PFSK-1 (cell line): ENCODE measurements at regions not wholly inside any gene's neighbourhood (a gene's known extent, or its start where the extent isn't known, plus 50 kb on each side); places are given as distances from the start of the nearest gene placed in this dataset.

Experiments used
- FOXP2 ChIP-seq: optimal IDR thresholded peaks from 2 replicates; pipeline ENCODE3; 2011; ENCODE audit warnings: borderline replicate concordance, control low read depth, inconsistent platforms; ENCODE audit not compliant: insufficient read depth; ENCODE audit errors: extremely low read length, extremely low read depth
- POLR2AphosphoS5 ChIP-seq: IDR thresholded peaks from 2 replicates; pipeline ENCODE4 v1.6.1; 2012; ENCODE audit warnings: low read depth, mild to moderate bottlenecking, control low read depth, low read length, moderate library complexity
- REST ChIP-seq, 2 experiments: IDR thresholded peaks; 2 replicates each; pipeline versions ENCODE4 v1.6.1 to v1.8.0; 2011 to 2012; ENCODE audit warnings: low read depth in 2 of 2, low read length in 2 of 2, control low read depth in 1 of 2, inconsistent platforms in 1 of 2, mild to moderate bottlenecking in 1 of 2, moderate library complexity in 1 of 2; ENCODE audit not compliant: insufficient read depth in 1 of 2
- SIN3A ChIP-seq: IDR thresholded peaks from 2 replicates; pipeline ENCODE4 v1.6.1; 2012; ENCODE audit warnings: mild to moderate bottlenecking, low read length, moderate library complexity, borderline replicate concordance; ENCODE audit not compliant: insufficient read depth
- TAF1 ChIP-seq: IDR thresholded peaks from 2 replicates; pipeline ENCODE4 v1.6.1; 2012; ENCODE audit warnings: low read length, control low read depth, borderline replicate concordance; ENCODE audit not compliant: insufficient read depth

GRCh38 chr3:14345496-14346150, 56.8 kb upstream of the SLC6A6 start:
- no peak for TF ChIP-seq SIN3A
- no peak for TF ChIP-seq TAF1
- no peak for TF ChIP-seq POLR2AphosphoS5
- no peak for TF ChIP-seq FOXP2
- TF ChIP-seq REST (IDR thresholded peaks at IDR 0.05; ENCODE audit: insufficient read depth in 1 of 2, low read depth in 2 of 2, low read length in 2 of 2), result no peak

- TF ChIP-seq TAF1 (no peak), FOXP2 (no peak), REST (IDR thresholded peaks at IDR 0.05; ENCODE audit: insufficient read depth in 1 of 2, low read depth in 2 of 2, low read length in 2 of 2) (no peak), POLR2AphosphoS5 (no peak), SIN3A (no peak)
These were observed 56.2 kb upstream of the SLC6A6 start for GRCh38 chr3:14346191-14346590.

DNA sequence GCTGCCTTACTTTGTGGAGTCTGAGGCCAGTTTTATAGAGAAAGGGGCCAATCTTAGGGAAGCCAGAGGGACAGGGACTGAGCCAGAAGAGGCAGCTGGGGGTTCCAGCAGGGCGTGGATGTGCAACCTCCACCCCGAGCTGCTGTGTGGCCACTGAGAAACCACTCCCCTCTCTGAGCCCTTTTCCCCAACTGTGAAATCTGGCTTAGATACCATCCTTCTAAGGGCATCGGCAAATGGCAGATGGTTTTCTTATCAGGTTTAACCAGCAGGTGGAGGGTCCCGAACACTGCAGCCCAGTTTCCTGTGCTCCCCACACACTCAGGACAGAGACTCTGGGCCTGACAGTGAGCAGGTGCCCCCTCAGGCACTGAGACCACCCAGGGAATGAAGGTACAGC, 55.8 kb upstream of the SLC6A6 start:
- no peak for TF ChIP-seq FOXP2
- TF ChIP-seq TAF1, result no peak
- no peak for TF ChIP-seq REST (IDR thresholded peaks at IDR 0.05; ENCODE audit: insufficient read depth in 1 of 2, low read depth in 2 of 2, low read length in 2 of 2)
- no peak for TF ChIP-seq SIN3A
- no peak for TF ChIP-seq POLR2AphosphoS5

DNA sequence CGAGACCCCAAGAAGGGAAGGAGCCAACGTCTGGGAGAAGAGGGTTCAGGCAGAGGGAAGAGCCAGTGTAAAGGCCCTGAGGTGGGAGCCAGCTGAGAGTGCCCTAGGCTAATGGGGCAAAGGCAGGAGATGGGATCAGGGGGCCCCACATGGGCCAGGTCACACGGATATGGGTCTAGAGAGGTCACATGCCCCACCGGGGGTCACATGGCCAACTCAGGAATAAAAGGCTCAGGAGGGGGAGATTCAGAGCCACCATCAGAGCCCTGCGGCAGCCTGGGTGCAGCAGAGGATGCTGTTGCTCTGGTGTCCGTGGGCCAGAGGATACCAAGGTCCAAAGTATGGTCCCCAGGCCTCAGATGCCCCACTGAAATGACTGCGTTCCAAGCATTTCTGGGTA, 55.3 kb upstream of the SLC6A6 start:
- TF ChIP-seq TAF1 (no peak), SIN3A (no peak), REST (IDR thresholded peaks at IDR 0.05; ENCODE audit: insufficient read depth in 1 of 2, low read depth in 2 of 2, low read length in 2 of 2) (no peak), POLR2AphosphoS5 (no peak), FOXP2 (no peak)

- TF ChIP-seq SIN3A, result no peak
- TF ChIP-seq REST (IDR thresholded peaks at IDR 0.05; ENCODE audit: insufficient read depth in 1 of 2, low read depth in 2 of 2, low read length in 2 of 2), result no peak
- TF ChIP-seq TAF1, result no peak
- no peak for TF ChIP-seq FOXP2
These were observed 50.8 kb upstream of the SLC6A6 start for GRCh38 chr3:14351617-14352001.
